ENCODE measurements at regions not wholly inside any gene's neighbourhood (a gene's known extent, or its start where the extent isn't known, plus 50 kb on each side); places are given as distances from the start of the nearest gene placed in this dataset.

GRCh38 chr10:118161461-118162246 is 114.9 kb upstream of the RAB11FIP2 start:
- Histone ChIP-seq H3K27ac (ENCODE audit: low read depth in 1 of 2, low read length in 1 of 2) (no peak overlapping the region), H3K36me3 (ENCODE audit: control insufficient read depth in 2 of 2, insufficient read depth in 2 of 2, low read length in 1 of 2) (no peaks in the 10 kb centered on the region), H3K27me3 (ENCODE audit: control insufficient read depth in 2 of 2, insufficient read depth in 1 of 2, low read length in 1 of 2) (no peaks in the 10 kb centered on the region), H3K4me3 (ENCODE audit: low read length in 2 of 2) (no peak overlapping the region), H3K9me3 (ENCODE audit: control insufficient read depth in 2 of 2, insufficient read depth in 1 of 2, low read length in 1 of 2) (no peaks in the 10 kb centered on the region), H3K4me1 (ENCODE audit: control insufficient read depth in 2 of 2, insufficient read depth in 2 of 2, low read length in 2 of 2) (no peaks in the 10 kb centered on the region)
- no peak for DNase-seq (ENCODE audit: low read depth in 6 of 9, low spot score in 9 of 9)
- 92% methylated on average over 6 of the region's 6 CpGs for WGBS

GRCh38 chr10:118153287-118153686 is 106.5 kb upstream of the RAB11FIP2 start:
- no peaks in the 10 kb centered on the region for H3K9me3 ChIP-seq (ENCODE audit: control insufficient read depth in 2 of 2, insufficient read depth in 1 of 2, low read length in 1 of 2)
- H3K27ac ChIP-seq (ENCODE audit: low read depth in 1 of 2, low read length in 1 of 2), result no peak overlapping the region
- no peak overlapping the region for H3K4me3 ChIP-seq (ENCODE audit: low read length in 2 of 2)
- no peaks in the 10 kb centered on the region for H3K4me1 ChIP-seq (ENCODE audit: control insufficient read depth in 2 of 2, insufficient read depth in 2 of 2, low read length in 2 of 2)
- no peak for DNase-seq (ENCODE audit: low read depth in 6 of 9, low spot score in 9 of 9)
- H3K36me3 ChIP-seq (ENCODE audit: control insufficient read depth in 2 of 2, insufficient read depth in 2 of 2, low read length in 1 of 2), result no peaks in the 10 kb centered on the region
- H3K27me3 ChIP-seq (ENCODE audit: control insufficient read depth in 2 of 2, insufficient read depth in 1 of 2, low read length in 1 of 2), result no peaks in the 10 kb centered on the region

- no peak for DNase-seq (ENCODE audit: low read depth in 6 of 9, low spot score in 9 of 9)
- no peaks in the 10 kb centered on the region for H3K36me3 ChIP-seq (ENCODE audit: control insufficient read depth in 2 of 2, insufficient read depth in 2 of 2, low read length in 1 of 2)
- no peak overlapping the region for H3K4me3 ChIP-seq (ENCODE audit: low read length in 2 of 2)
- no peaks in the 10 kb centered on the region for H3K27me3 ChIP-seq (ENCODE audit: control insufficient read depth in 2 of 2, insufficient read depth in 1 of 2, low read length in 1 of 2)
- H3K4me1 ChIP-seq (ENCODE audit: control insufficient read depth in 2 of 2, insufficient read depth in 2 of 2, low read length in 2 of 2), result no peaks in the 10 kb centered on the region
- 96% methylated on average over 2 of the region's 2 CpGs for WGBS
- no peaks in the 10 kb centered on the region for H3K9me3 ChIP-seq (ENCODE audit: control insufficient read depth in 2 of 2, insufficient read depth in 1 of 2, low read length in 1 of 2)
- H3K27ac ChIP-seq (ENCODE audit: low read depth in 1 of 2, low read length in 1 of 2), result no peak overlapping the region
Measured at GRCh38 chr10:118151461-118151860, 104.7 kb upstream of the RAB11FIP2 start.

- H3K27me3 ChIP-seq (ENCODE audit: control insufficient read depth in 2 of 2, insufficient read depth in 1 of 2, low read length in 1 of 2), result no peaks in the 10 kb centered on the region
- no peak for DNase-seq (ENCODE audit: low read depth in 6 of 9, low spot score in 9 of 9)
- H3K4me3 ChIP-seq (ENCODE audit: low read length in 2 of 2), result no peak overlapping the region
- no peaks in the 10 kb centered on the region for H3K4me1 ChIP-seq (ENCODE audit: control insufficient read depth in 2 of 2, insufficient read depth in 2 of 2, low read length in 2 of 2)
- no peak overlapping the region for H3K27ac ChIP-seq (ENCODE audit: low read depth in 1 of 2, low read length in 1 of 2)
- H3K36me3 ChIP-seq (ENCODE audit: control insufficient read depth in 2 of 2, insufficient read depth in 2 of 2, low read length in 1 of 2), result no peaks in the 10 kb centered on the region
- no peaks in the 10 kb centered on the region for H3K9me3 ChIP-seq (ENCODE audit: control insufficient read depth in 2 of 2, insufficient read depth in 1 of 2, low read length in 1 of 2)
Measured at GRCh38 chr10:118148247-118148646, 101.5 kb upstream of the RAB11FIP2 start.

GRCh38 chr10:118145256-118145655 is 98.5 kb upstream of the RAB11FIP2 start:
- Histone ChIP-seq H3K4me1 (ENCODE audit: control insufficient read depth in 2 of 2, insufficient read depth in 2 of 2, low read length in 2 of 2) (no peaks in the 10 kb centered on the region), H3K36me3 (ENCODE audit: control insufficient read depth in 2 of 2, insufficient read depth in 2 of 2, low read length in 1 of 2) (no peaks in the 10 kb centered on the region), H3K27ac (ENCODE audit: low read depth in 1 of 2, low read length in 1 of 2) (no peak overlapping the region), H3K9me3 (ENCODE audit: control insufficient read depth in 2 of 2, insufficient read depth in 1 of 2, low read length in 1 of 2) (no peaks in the 10 kb centered on the region), H3K4me3 (ENCODE audit: low read length in 2 of 2) (no peak overlapping the region), H3K27me3 (ENCODE audit: control insufficient read depth in 2 of 2, insufficient read depth in 1 of 2, low read length in 1 of 2) (no peaks in the 10 kb centered on the region)
- WGBS, result 90% methylated on average over 4 of the region's 4 CpGs
- no peak for DNase-seq (ENCODE audit: low read depth in 6 of 9, low spot score in 9 of 9)

- H3K4me3 ChIP-seq (ENCODE audit: low read length in 2 of 2), result no peak overlapping the region
- WGBS, result 96% methylated on average over 6 of the region's 6 CpGs
- H3K27me3 ChIP-seq (ENCODE audit: control insufficient read depth in 2 of 2, insufficient read depth in 1 of 2, low read length in 1 of 2), result no peaks in the 10 kb centered on the region
- no peaks in the 10 kb centered on the region for H3K4me1 ChIP-seq (ENCODE audit: control insufficient read depth in 2 of 2, insufficient read depth in 2 of 2, low read length in 2 of 2)
- H3K9me3 ChIP-seq (ENCODE audit: control insufficient read depth in 2 of 2, insufficient read depth in 1 of 2, low read length in 1 of 2), result no peaks in the 10 kb centered on the region
- H3K36me3 ChIP-seq (ENCODE audit: control insufficient read depth in 2 of 2, insufficient read depth in 2 of 2, low read length in 1 of 2), result no peaks in the 10 kb centered on the region
- H3K27ac ChIP-seq (ENCODE audit: low read depth in 1 of 2, low read length in 1 of 2), result no peak overlapping the region
- DNase-seq (ENCODE audit: low read depth in 6 of 9, low spot score in 9 of 9), result no peak
Measured at GRCh38 chr10:118141471-118141870, 94.7 kb upstream of the RAB11FIP2 start.

GRCh38 chr10:118139321-118139720 is 92.6 kb upstream of the RAB11FIP2 start:
- no peaks in the 10 kb centered on the region for H3K36me3 ChIP-seq (ENCODE audit: control insufficient read depth in 2 of 2, insufficient read depth in 2 of 2, low read length in 1 of 2)
- H3K9me3 ChIP-seq (ENCODE audit: control insufficient read depth in 2 of 2, insufficient read depth in 1 of 2, low read length in 1 of 2), result no peaks in the 10 kb centered on the region
- no peak for DNase-seq (ENCODE audit: low read depth in 6 of 9, low spot score in 9 of 9)
- H3K27ac ChIP-seq (ENCODE audit: low read depth in 1 of 2, low read length in 1 of 2), result no peak overlapping the region
- no peaks in the 10 kb centered on the region for H3K4me1 ChIP-seq (ENCODE audit: control insufficient read depth in 2 of 2, insufficient read depth in 2 of 2, low read length in 2 of 2)
- no peaks in the 10 kb centered on the region for H3K27me3 ChIP-seq (ENCODE audit: control insufficient read depth in 2 of 2, insufficient read depth in 1 of 2, low read length in 1 of 2)
- H3K4me3 ChIP-seq (ENCODE audit: low read length in 2 of 2), result no peak overlapping the region

- Histone ChIP-seq H3K9me3 (ENCODE audit: control insufficient read depth in 2 of 2, insufficient read depth in 1 of 2, low read length in 1 of 2) (no peaks in the 10 kb centered on the region), H3K27me3 (ENCODE audit: control insufficient read depth in 2 of 2, insufficient read depth in 1 of 2, low read length in 1 of 2) (no peaks in the 10 kb centered on the region), H3K4me1 (ENCODE audit: control insufficient read depth in 2 of 2, insufficient read depth in 2 of 2, low read length in 2 of 2) (no peaks in the 10 kb centered on the region), H3K27ac (ENCODE audit: low read depth in 1 of 2, low read length in 1 of 2) (no peak overlapping the region), H3K4me3 (ENCODE audit: low read length in 2 of 2) (no peak overlapping the region), H3K36me3 (ENCODE audit: control insufficient read depth in 2 of 2, insufficient read depth in 2 of 2, low read length in 1 of 2) (no peaks in the 10 kb centered on the region)
- WGBS, result 75% methylated on average over 2 of the region's 2 CpGs
- DNase-seq (ENCODE audit: low read depth in 6 of 9, low spot score in 9 of 9), result no peak
Measured at GRCh38 chr10:118128675-118129074, 81.9 kb upstream of the RAB11FIP2 start.

- H3K4me1 ChIP-seq (ENCODE audit: control insufficient read depth in 2 of 2, insufficient read depth in 2 of 2, low read length in 2 of 2), result no peaks in the 10 kb centered on the region
- no peak for DNase-seq (ENCODE audit: low read depth in 6 of 9, low spot score in 9 of 9)
- no peaks in the 10 kb centered on the region for H3K9me3 ChIP-seq (ENCODE audit: control insufficient read depth in 2 of 2, insufficient read depth in 1 of 2, low read length in 1 of 2)
- H3K36me3 ChIP-seq (ENCODE audit: control insufficient read depth in 2 of 2, insufficient read depth in 2 of 2, low read length in 1 of 2), result no peaks in the 10 kb centered on the region
- H3K27ac ChIP-seq (ENCODE audit: low read depth in 1 of 2, low read length in 1 of 2), result no peak overlapping the region
- H3K4me3 ChIP-seq (ENCODE audit: low read length in 2 of 2), result no peak overlapping the region
- H3K27me3 ChIP-seq (ENCODE audit: control insufficient read depth in 2 of 2, insufficient read depth in 1 of 2, low read length in 1 of 2), result no peaks in the 10 kb centered on the region
Measured at GRCh38 chr10:118118716-118119115, 72.0 kb upstream of the RAB11FIP2 start.

Measured in thymus (tissue), 11 donors.